ENCODE measurements at regions not wholly inside any gene's neighbourhood (a gene's known extent, or its start where the extent isn't known, plus 50 kb on each side); places are given as distances from the start of the nearest gene placed in this dataset.

GRCh38 chr14:58701156-58701555 is 63.4 kb downstream of the DACT1 start:
- no peak for TF ChIP-seq CTCF (IDR thresholded peaks at IDR 0.05)
- no peak for TF ChIP-seq POLR2A (IDR thresholded peaks at IDR 0.05)
- no peak for TF ChIP-seq POLR2AphosphoS5 (IDR thresholded peaks at IDR 0.05)
